HepG2 (cell line): ENCODE measurements at regions not wholly inside any gene's neighbourhood (a gene's known extent, or its start where the extent isn't known, plus 50 kb on each side); places are given as distances from the start of the nearest gene placed in this dataset.
A peak's percentile ranks its signal among the peaks of the same experiment; 100 is the strongest.

Experiments used
- ATF1 ChIP-seq: IDR thresholded peaks from 2 replicates; pipeline ENCODE4 v1.6.1; 2016; ENCODE audit warnings: mild to moderate bottlenecking, control low read depth
- CBX1 ChIP-seq: IDR thresholded peaks from one replicate; pipeline ENCODE4 v1.6.1; 2016; ENCODE audit warnings: antibody characterized with exemption, low read depth
- DMAP1 ChIP-seq: IDR thresholded peaks from 2 replicates; pipeline ENCODE4 v1.6.1; 2016
- KLF11 ChIP-seq: IDR thresholded peaks from 2 replicates; pipeline ENCODE4 v1.6.1; 2016; ENCODE audit warnings: missing compliant biosample characterization
- MATR3 ChIP-seq: sonication (generic); formaldehyde crosslinking; IDR thresholded peaks from 2 replicates; pipeline ENCODE4 v1.4.0; 2020; ENCODE audit warnings: missing genetic modification reagents
- MTF1 ChIP-seq: sonication (generic); formaldehyde crosslinking; IDR thresholded peaks from 2 replicates; pipeline ENCODE4 v1.5.0; 2020; ENCODE audit warnings: missing genetic modification reagents
- MYC ChIP-seq: sonication (generic); formaldehyde crosslinking; IDR thresholded peaks from 2 replicates; pipeline ENCODE4 v1.9.0; 2021; ENCODE audit warnings: missing genetic modification reagents, borderline replicate concordance
- PHF8 ChIP-seq: sonication (generic); formaldehyde crosslinking; IDR thresholded peaks from 2 replicates; pipeline ENCODE4 v1.5.0; 2020; ENCODE audit warnings: missing genetic modification reagents
- POLR2AphosphoS2 ChIP-seq: IDR thresholded peaks from 2 replicates; pipeline ENCODE4 v1.6.1; 2011; ENCODE audit warnings: low read depth, low read length, improper control_type of control experiment
- REL ChIP-seq: sonication (generic); formaldehyde crosslinking; conservative IDR thresholded peaks from 2 replicates; pipeline ENCODE4 v1.8.0; 2022; ENCODE audit warnings: mild to moderate bottlenecking, missing genetic modification reagents, moderate library complexity
- SKIL ChIP-seq: sonication (generic); formaldehyde crosslinking; IDR thresholded peaks from 2 replicates; pipeline ENCODE4 v1.8.0; 2022; ENCODE audit warnings: missing genetic modification reagents, mild to moderate bottlenecking, moderate library complexity, borderline replicate concordance
- SP5 ChIP-seq: IDR thresholded peaks from 2 replicates; pipeline ENCODE4 v1.6.1; 2016; ENCODE audit warnings: low read depth, borderline replicate concordance
- SYNCRIP ChIP-seq: fragments of 200-400 bp; formaldehyde crosslinking; IDR thresholded peaks from 2 replicates; pipeline ENCODE4 v1.6.1; 2018; ENCODE audit warnings: mild to moderate bottlenecking, low read depth, low read length; ENCODE audit not compliant: insufficient read depth
- TRIM24 ChIP-seq: sonication (generic); formaldehyde crosslinking; IDR thresholded peaks from 2 replicates; pipeline ENCODE4 v1.8.0; 2022; ENCODE audit warnings: mild to moderate bottlenecking, missing genetic modification reagents
- YEATS2 ChIP-seq: sonication (generic); formaldehyde crosslinking; IDR thresholded peaks from 2 replicates; pipeline ENCODE4 v1.4.0; 2020; ENCODE audit warnings: missing genetic modification reagents, borderline replicate concordance
- YEATS4 ChIP-seq: sonication (generic); formaldehyde crosslinking; IDR thresholded peaks from 2 replicates; pipeline ENCODE4 v1.4.0; 2020; ENCODE audit warnings: missing genetic modification reagents, borderline replicate concordance
- ZBTB2 ChIP-seq: sonication (generic); formaldehyde crosslinking; IDR thresholded peaks from 2 replicates; pipeline ENCODE4 v1.8.0; 2022; ENCODE audit warnings: low read depth, missing genetic modification reagents
- ZFX ChIP-seq: sonication (generic); formaldehyde crosslinking; IDR thresholded peaks from 2 replicates; pipeline ENCODE4 v1.4.0; 2020; ENCODE audit warnings: mild to moderate bottlenecking, low read depth, missing genetic modification reagents, moderate library complexity
- ZNF260 ChIP-seq: sonication (generic); formaldehyde crosslinking; IDR thresholded peaks from 2 replicates; pipeline ENCODE4 v1.4.0; 2020; ENCODE audit warnings: missing genetic modification reagents, low read depth, mild to moderate bottlenecking, borderline replicate concordance
- ZNF30 ChIP-seq: sonication (generic); formaldehyde crosslinking; IDR thresholded peaks from 2 replicates; pipeline ENCODE4 v1.5.0; 2020; ENCODE audit warnings: mild to moderate bottlenecking, missing genetic modification reagents
- ZNF451 ChIP-seq: sonication (generic); formaldehyde crosslinking; IDR thresholded peaks from 2 replicates; pipeline ENCODE4 v1.5.0; 2020; ENCODE audit warnings: mild to moderate bottlenecking, missing genetic modification reagents
- ZNF563 ChIP-seq: sonication (generic); formaldehyde crosslinking; IDR thresholded peaks from 2 replicates; pipeline ENCODE4 v1.8.0; 2022; ENCODE audit warnings: mild to moderate bottlenecking, moderate library complexity, missing genetic modification reagents
- ZNF619 ChIP-seq: sonication (generic); formaldehyde crosslinking; IDR thresholded peaks from 2 replicates; pipeline ENCODE4 v1.4.0; 2020; ENCODE audit warnings: mild to moderate bottlenecking, missing genetic modification reagents
- ZNF678 ChIP-seq: sonication (generic); formaldehyde crosslinking; IDR thresholded peaks from 2 replicates; pipeline ENCODE4 v1.4.0; 2020; ENCODE audit warnings: mild to moderate bottlenecking, missing genetic modification reagents
- TF ChIP-seq, protein P1 (sequence below): IDR thresholded peaks from 2 replicates; pipeline ENCODE4 v1.6.1; 2016; ENCODE audit warnings: low read depth, borderline replicate concordance
- TF ChIP-seq, protein P2 (sequence below): IDR thresholded peaks from 2 replicates; pipeline ENCODE4 v1.6.1; 2016; ENCODE audit warnings: mild to moderate bottlenecking

- TF ChIP-seq SKIL (CRISPR knock-in tag) (peak; percentile 73), ZNF678 (CRISPR knock-in tag) (no peak), KLF11 (CRISPR knock-in tag) (0 out of 2 replicates have a peak, but pooled peaks have one; percentile 47), PHF8 (CRISPR knock-in tag) (peak; percentile 67; the same call in 1 of the 2 replicates), SYNCRIP (no peak), REL (CRISPR knock-in tag) (no peak), DMAP1 (0 out of 2 replicates have a peak, but pooled peaks have one; percentile 31), MTF1 (CRISPR knock-in tag) (no peak), POLR2AphosphoS2 (no peak), CBX1 (no peak), ATF1 (CRISPR knock-in tag) (no peak), TRIM24 (CRISPR knock-in tag) (no peak), MYC (CRISPR knock-in tag) (peak; percentile 78), YEATS4 (CRISPR knock-in tag) (peak; percentile 84; the same call in 1 of the 2 replicates), MATR3 (CRISPR knock-in tag) (no peak), YEATS2 (CRISPR knock-in tag) (no peak), ZNF563 (CRISPR knock-in tag) (no peak), ZNF30 (CRISPR knock-in tag) (peak; percentile 28; the same call in 1 of the 2 replicates), ZNF619 (no peak; the same call in 1 of the 2 replicates), ZBTB2 (0 out of 2 replicates have a peak, but pooled peaks have one; percentile 54), ZNF260 (CRISPR knock-in tag) (no peak), ZFX (CRISPR knock-in tag) (peak; percentile 69), ZNF451 (CRISPR knock-in tag) (no peak), SP5 (CRISPR knock-in tag) (peak; percentile 52)
- TF ChIP-seq, protein P1, sequence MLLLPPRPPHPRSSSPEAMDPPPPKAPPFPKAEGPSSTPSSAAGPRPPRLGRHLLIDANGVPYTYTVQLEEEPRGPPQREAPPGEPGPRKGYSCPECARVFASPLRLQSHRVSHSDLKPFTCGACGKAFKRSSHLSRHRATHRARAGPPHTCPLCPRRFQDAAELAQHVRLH (CRISPR knock-in tag) = peak; percentile 42; the same call in 1 of the 2 replicates
- TF ChIP-seq, protein P2, sequence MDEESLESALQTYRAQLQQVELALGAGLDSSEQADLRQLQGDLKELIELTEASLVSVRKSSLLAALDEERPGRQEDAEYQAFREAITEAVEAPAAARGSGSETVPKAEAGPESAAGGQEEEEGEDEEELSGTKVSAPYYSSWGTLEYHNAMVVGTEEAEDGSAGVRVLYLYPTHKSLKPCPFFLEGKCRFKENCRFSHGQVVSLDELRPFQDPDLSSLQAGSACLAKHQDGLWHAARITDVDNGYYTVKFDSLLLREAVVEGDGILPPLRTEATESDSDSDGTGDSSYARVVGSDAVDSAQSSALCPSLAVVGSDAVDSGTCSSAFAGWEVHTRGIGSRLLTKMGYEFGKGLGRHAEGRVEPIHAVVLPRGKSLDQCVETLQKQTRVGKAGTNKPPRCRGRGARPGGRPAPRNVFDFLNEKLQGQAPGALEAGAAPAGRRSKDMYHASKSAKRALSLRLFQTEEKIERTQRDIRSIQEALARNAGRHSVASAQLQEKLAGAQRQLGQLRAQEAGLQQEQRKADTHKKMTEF (CRISPR knock-in tag) = peak; percentile 63; the same call in 1 of the 2 replicates
Measured at GRCh38 chr2:42926434-42927333, 134.3 kb upstream of the HAAO start (continued).
